Esophagus squamous epithelium (tissue), 4 donors: ENCODE measurements at regions not wholly inside any gene's neighbourhood (a gene's known extent, or its start where the extent isn't known, plus 50 kb on each side); places are given as distances from the start of the nearest gene placed in this dataset.

Experiments
- CTCF ChIP-seq, 6 experiments: fragments of 450-650 bp in 4 of 6; fragments of 200-600 bp in 2 of 6; sonication (generic) in 2 of 6; IDR thresholded peaks; one replicate each; pipeline ENCODE4 v1.5.1; 2016 to 2019; ENCODE audit warnings: antibody characterized with exemption in 6 of 6, mild to moderate bottlenecking in 4 of 6, moderate library complexity in 4 of 6
- POLR2A ChIP-seq, 4 donors: fragments of 450-650 bp; IDR thresholded peaks; one replicate each; pipeline ENCODE4 v1.6.1; 2017; ENCODE audit warnings: antibody characterized with exemption in 4 of 4, mild to moderate bottlenecking in 4 of 4, moderate library complexity in 3 of 4

GRCh38 chr4:126957556-126957955 is 675.2 kb upstream of the INTU start:
- TF ChIP-seq CTCF (IDR thresholded peaks at IDR 0.05) (no peak), POLR2A (IDR thresholded peaks at IDR 0.05) (no peak)
